DND-41 (cell line): ENCODE measurements at regions not wholly inside any gene's neighbourhood (a gene's known extent, or its start where the extent isn't known, plus 50 kb on each side); places are given as distances from the start of the nearest gene placed in this dataset.

Source experiments
- ATAC-seq: fragments of 200-7000 bp; cut with Tn5 transposase; 3 replicates; pipeline ENCODE4 v1.9.1; 2021; ENCODE audit warnings: low read depth; ENCODE audit not compliant: insufficient read depth
- DNase-seq: peaks from one replicate; pipeline ENCODE4 v3.0.0-alpha.2; 2020
- H2AFZ ChIP-seq: 2 replicates; pipeline ENCODE4 v1.6.0; 2012; ENCODE audit warnings: low read depth, low read length
- H3K27ac ChIP-seq: 2 replicates; pipeline ENCODE4 v1.5.1; 2012; ENCODE audit warnings: low read length, inconsistent platforms
- H3K27me3 ChIP-seq: fragments of 200-600 bp; sonication (generic); 2 replicates; pipeline ENCODE4 v1.6.0; 2012; ENCODE audit warnings: low read length, mild to moderate bottlenecking, inconsistent platforms; ENCODE audit not compliant: insufficient read depth, poor library complexity
- H3K36me3 ChIP-seq: 2 replicates; pipeline ENCODE4 v1.5.1; 2012; ENCODE audit warnings: low read length, inconsistent platforms; ENCODE audit not compliant: insufficient read depth
- H3K4me1 ChIP-seq: 2 replicates; pipeline ENCODE4 v1.5.1; 2012; ENCODE audit warnings: mild to moderate bottlenecking, low read length; ENCODE audit not compliant: insufficient read depth
- H3K4me2 ChIP-seq: 2 replicates; pipeline ENCODE4 v1.6.0; 2012; ENCODE audit warnings: mild to moderate bottlenecking, moderate library complexity, low read length, inconsistent platforms; ENCODE audit not compliant: insufficient read depth
- H3K4me3 ChIP-seq, 2 experiments: fragments of 200-600 bp in 1 of 2; shearing (Covaris generic) in 1 of 2; 2 replicates each; pipeline ENCODE4 v1.5.1; 2012 to 2016; ENCODE audit warnings: inconsistent platforms in 2 of 2, low read length in 2 of 2, mild to moderate bottlenecking in 2 of 2, low read depth in 1 of 2, moderate library complexity in 1 of 2
- H3K79me2 ChIP-seq: 2 replicates; pipeline ENCODE4 v1.6.0; 2012; ENCODE audit warnings: low read length, inconsistent platforms; ENCODE audit not compliant: insufficient read depth
- H3K9ac ChIP-seq: 2 replicates; pipeline ENCODE4 v1.6.0; 2012; ENCODE audit warnings: low read depth, mild to moderate bottlenecking, inconsistent platforms, low read length, moderate library complexity
- H3K9me3 ChIP-seq: 2 replicates; pipeline ENCODE4 v1.5.1; 2012; ENCODE audit warnings: low read length, moderate library complexity, mild to moderate bottlenecking, inconsistent platforms; ENCODE audit not compliant: insufficient read depth, severe bottlenecking
- H4K20me1 ChIP-seq: 2 replicates; pipeline ENCODE4 v1.6.0; 2012; ENCODE audit warnings: low read length; ENCODE audit not compliant: insufficient read depth
- CTCF ChIP-seq: IDR thresholded peaks from 2 replicates; pipeline ENCODE4 v1.5.1; 2012; ENCODE audit warnings: borderline replicate concordance, low read length, moderate library complexity, mild to moderate bottlenecking; ENCODE audit not compliant: poor library complexity, severe bottlenecking; ENCODE audit errors: extremely low read depth
- EZH2 ChIP-seq: IDR thresholded peaks from 3 replicates; pipeline ENCODE4 v1.6.1; 2012; ENCODE audit warnings: borderline replicate concordance, low read depth, mild to moderate bottlenecking, moderate library complexity, low read length, inconsistent platforms; ENCODE audit not compliant: severe bottlenecking

DNA sequence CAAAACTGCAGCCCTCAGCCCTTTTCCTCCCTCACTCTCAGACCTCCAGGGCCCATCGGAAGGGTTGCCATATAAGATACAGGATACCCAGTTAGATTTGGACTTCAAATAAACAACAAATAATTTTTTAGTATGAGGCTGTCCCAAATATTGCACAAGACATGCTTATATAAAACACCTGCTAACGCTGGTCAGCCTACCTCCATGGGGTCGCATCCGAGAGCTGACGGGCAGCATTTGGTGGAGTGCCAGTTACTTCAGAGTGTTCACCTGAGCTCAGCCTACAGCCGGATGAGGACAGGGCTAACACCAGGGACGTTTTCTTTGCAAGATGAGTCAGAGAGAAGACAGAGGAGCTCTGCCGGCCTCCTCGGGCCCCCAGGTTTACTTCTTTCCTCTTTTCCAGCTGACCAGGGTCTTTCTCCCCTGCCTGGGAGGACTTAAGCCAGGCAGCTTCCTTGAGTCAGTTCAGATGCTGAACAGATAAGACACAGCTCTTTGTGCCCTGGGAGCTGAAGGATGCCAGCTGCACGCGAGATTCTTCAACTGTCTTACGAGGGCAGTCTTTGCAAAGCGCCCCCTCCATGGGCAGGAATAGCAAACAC, 141.2 kb upstream of the KCNG1 start:
- Histone ChIP-seq H3K4me2 (no peak overlapping the region), H3K4me3 (no peak overlapping the region), H4K20me1 (no peaks in the 10 kb centered on the region), H2AFZ (no peak overlapping the region), H3K27me3 (peaks cover 17% of the 10 kb centered on the region), H3K9me3 (no peaks in the 10 kb centered on the region), H3K9ac (no peak overlapping the region), H3K36me3 (no peaks in the 10 kb centered on the region), H3K79me2 (no peaks in the 10 kb centered on the region), H3K27ac (no peak overlapping the region), H3K4me1 (no peaks in the 10 kb centered on the region)
- DNase-seq (no peak), ATAC-seq (no peak)
- TF ChIP-seq EZH2: no peak
- no peak for TF ChIP-seq CTCF

GRCh38 chr20:51162015-51162414, 139.1 kb upstream of the KCNG1 start:
- H3K4me2 ChIP-seq: no peak overlapping the region
- H3K27me3 ChIP-seq: peaks cover 28% of the 10 kb centered on the region
- ATAC-seq (no peak), DNase-seq (no peak)
- H3K4me3 ChIP-seq: no peak overlapping the region
- no peak for TF ChIP-seq CTCF
- no peak for TF ChIP-seq EZH2
- no peaks in the 10 kb centered on the region for H3K9me3 ChIP-seq
- H4K20me1 ChIP-seq: no peaks in the 10 kb centered on the region
- no peak overlapping the region for H3K9ac ChIP-seq
- H3K79me2 ChIP-seq: no peaks in the 10 kb centered on the region
- H3K27ac ChIP-seq: no peak overlapping the region
- H3K4me1 ChIP-seq: no peaks in the 10 kb centered on the region
- H3K36me3 ChIP-seq: no peaks in the 10 kb centered on the region
- H2AFZ ChIP-seq: no peak overlapping the region

DNA sequence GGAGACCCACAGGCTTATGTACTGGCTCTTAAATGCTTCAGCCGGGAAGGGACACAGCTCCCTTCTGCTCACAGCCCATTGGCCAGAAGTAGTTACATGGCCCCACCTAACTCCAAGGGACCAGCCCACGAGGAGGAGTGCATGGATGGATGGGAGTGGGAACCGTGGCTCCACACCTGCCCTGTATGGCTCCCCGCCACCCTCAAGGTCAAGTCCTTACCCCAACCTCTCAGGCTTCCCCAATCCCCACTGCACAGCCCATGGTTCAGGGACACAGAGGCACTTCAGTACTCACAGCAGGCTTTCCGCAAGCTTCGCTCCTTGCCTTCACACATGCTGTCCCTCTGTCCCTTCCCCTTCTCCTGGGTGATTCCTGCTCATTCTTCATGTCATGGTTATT, 137.9 kb upstream of the KCNG1 start:
- Histone ChIP-seq H2AFZ (no peak overlapping the region), H3K27ac (no peak overlapping the region), H3K4me1 (no peaks in the 10 kb centered on the region), H3K4me2 (no peak overlapping the region), H3K4me3 (no peak overlapping the region), H4K20me1 (no peaks in the 10 kb centered on the region), H3K9me3 (no peaks in the 10 kb centered on the region), H3K36me3 (no peaks in the 10 kb centered on the region), H3K9ac (no peak overlapping the region), H3K27me3 (peaks cover 32% of the 10 kb centered on the region), H3K79me2 (no peaks in the 10 kb centered on the region)
- ATAC-seq: no peak
- DNase-seq: no peak
- TF ChIP-seq EZH2 (no peak), CTCF (no peak)

DNA sequence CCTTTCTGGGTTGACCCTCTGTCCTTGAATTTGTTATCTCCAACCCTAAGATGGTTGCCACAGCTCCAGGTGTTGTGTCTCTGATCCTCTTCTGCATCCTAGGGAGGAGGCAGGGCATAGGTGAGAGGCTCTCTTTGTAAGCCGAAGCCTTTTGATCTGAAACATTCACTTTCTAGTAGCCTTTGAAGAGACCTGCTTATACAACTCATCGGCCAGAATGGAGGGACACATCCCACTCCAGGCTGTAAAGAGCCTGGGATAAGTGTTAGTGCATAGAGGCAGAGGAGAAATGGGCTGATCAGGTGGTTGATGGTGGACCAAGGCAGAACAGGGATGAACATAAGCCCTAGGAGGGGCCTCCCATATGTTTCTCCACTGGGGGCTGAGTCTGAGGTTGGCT, 137.1 kb upstream of the KCNG1 start:
- no peaks in the 10 kb centered on the region for H3K79me2 ChIP-seq
- no peak for ATAC-seq
- H3K36me3 ChIP-seq: no peaks in the 10 kb centered on the region
- no peak overlapping the region for H3K4me2 ChIP-seq
- TF ChIP-seq EZH2: no peak
- DNase-seq: no peak
- no peak overlapping the region for H3K4me3 ChIP-seq
- H3K27ac ChIP-seq: no peak overlapping the region
- H3K9ac ChIP-seq: no peak overlapping the region
- no peaks in the 10 kb centered on the region for H4K20me1 ChIP-seq
- peaks cover 32% of the 10 kb centered on the region for H3K27me3 ChIP-seq
- H3K4me1 ChIP-seq: no peaks in the 10 kb centered on the region
- no peak overlapping the region for H2AFZ ChIP-seq
- H3K9me3 ChIP-seq: no peaks in the 10 kb centered on the region
